ENCODE measurements at regions not wholly inside any gene's neighbourhood (a gene's known extent, or its start where the extent isn't known, plus 50 kb on each side); places are given as distances from the start of the nearest gene placed in this dataset.

DNA sequence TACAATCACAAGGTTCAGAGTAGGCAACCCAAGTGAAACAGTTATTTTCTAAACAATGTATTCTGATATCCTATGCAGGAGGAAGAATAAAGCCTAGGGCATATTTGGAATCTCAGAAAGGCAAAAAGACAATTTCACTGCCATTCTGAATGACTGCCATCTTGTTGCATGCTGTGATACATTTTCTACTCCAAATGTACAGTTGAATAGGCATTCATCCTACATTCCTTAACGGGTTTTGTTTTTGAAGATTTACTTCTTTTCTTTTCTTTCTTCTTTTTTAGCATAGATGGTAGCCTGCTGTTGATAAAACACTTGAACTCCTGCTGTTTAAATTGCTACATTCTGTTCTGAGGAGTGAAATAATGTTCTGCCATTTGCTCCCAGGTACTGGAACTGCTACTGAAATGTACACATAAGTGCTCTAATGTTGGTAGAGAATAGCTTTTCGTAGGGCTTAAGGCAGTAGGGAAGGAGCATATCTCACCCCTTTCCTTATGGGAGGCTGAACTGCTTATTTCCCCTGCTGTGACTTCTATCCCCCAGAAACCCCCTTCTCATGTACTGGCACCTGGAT is 506.8 kb downstream of the DNAJB9 start:
- Histone ChIP-seq H3K4me1 (ENCODE audit: control insufficient read depth, insufficient read depth, low read length) (no peaks in the 10 kb centered on the region), H4K5ac (ENCODE audit: low read depth, low read length) (no peak overlapping the region), H3K9ac (ENCODE audit: low read depth, low read length) (no peak overlapping the region), H2BK20ac (ENCODE audit: low read depth, low read length) (no peak overlapping the region), H3K4me2 (ENCODE audit: low read depth, low read length) (no peak overlapping the region), H3K18ac (ENCODE audit: low read depth, low read length) (no peak overlapping the region), H4K8ac (ENCODE audit: low read depth in 2 of 2, low read length in 2 of 2) (no peak overlapping the region), H4K20me1 (ENCODE audit: insufficient read depth, low read length) (no peaks in the 10 kb centered on the region), H4K91ac (ENCODE audit: insufficient read depth, low read depth, low read length) (no peak overlapping the region), H3K9me3 (ENCODE audit: control insufficient read depth, insufficient read depth, low read length) (peaks cover 3% of the 10 kb centered on the region; the same call in 1 of the 2 replicates), H2AK5ac (ENCODE audit: low read depth, low read length) (no peak overlapping the region), H3K27ac (ENCODE audit: insufficient read depth, low read length) (no peak overlapping the region), H3K9me1 (ENCODE audit: insufficient read depth, low read length) (no peaks in the 10 kb centered on the region), H2BK120ac (ENCODE audit: low read depth, low read length) (no peak overlapping the region), H3K4ac (ENCODE audit: low read depth, low read length) (no peak overlapping the region), H2BK15ac (ENCODE audit: low read depth, low read length) (no peak overlapping the region), H3K79me1 (ENCODE audit: low read depth in 1 of 2, low read length in 2 of 2) (no peaks in the 10 kb centered on the region), H3K36me3 (ENCODE audit: control insufficient read depth, insufficient read depth, low read length) (no peaks in the 10 kb centered on the region), H3K27me3 (ENCODE audit: control insufficient read depth, insufficient read depth, low read length) (no peaks in the 10 kb centered on the region), H3K14ac (replicated peaks; ENCODE audit: low read depth, low read length) (no peak overlapping the region), H3K4me3 (ENCODE audit: insufficient read depth, low read depth, low read length) (no peak overlapping the region), H3K56ac (ENCODE audit: extremely low read depth, insufficient read depth, low read length) (no peak overlapping the region), H2BK5ac (ENCODE audit: low read depth, low read length, poor library complexity, severe bottlenecking) (no peak overlapping the region), H3K23ac (ENCODE audit: low read depth, low read length) (no peak overlapping the region), H2AK9ac (replicated peaks; ENCODE audit: low read depth, low read length, poor library complexity) (no peak overlapping the region), H2AFZ (replicated peaks; ENCODE audit: low read length, poor library complexity) (no peak overlapping the region)
- DNase-seq (no peak), ATAC-seq (ENCODE audit: low read depth) (no peak)
- dilution Hi-C loops (cut with HindIII; ENCODE audit: low sequenced_read_pairs, unreplicated experiment): no loop called here
- TF ChIP-seq, protein P1, sequence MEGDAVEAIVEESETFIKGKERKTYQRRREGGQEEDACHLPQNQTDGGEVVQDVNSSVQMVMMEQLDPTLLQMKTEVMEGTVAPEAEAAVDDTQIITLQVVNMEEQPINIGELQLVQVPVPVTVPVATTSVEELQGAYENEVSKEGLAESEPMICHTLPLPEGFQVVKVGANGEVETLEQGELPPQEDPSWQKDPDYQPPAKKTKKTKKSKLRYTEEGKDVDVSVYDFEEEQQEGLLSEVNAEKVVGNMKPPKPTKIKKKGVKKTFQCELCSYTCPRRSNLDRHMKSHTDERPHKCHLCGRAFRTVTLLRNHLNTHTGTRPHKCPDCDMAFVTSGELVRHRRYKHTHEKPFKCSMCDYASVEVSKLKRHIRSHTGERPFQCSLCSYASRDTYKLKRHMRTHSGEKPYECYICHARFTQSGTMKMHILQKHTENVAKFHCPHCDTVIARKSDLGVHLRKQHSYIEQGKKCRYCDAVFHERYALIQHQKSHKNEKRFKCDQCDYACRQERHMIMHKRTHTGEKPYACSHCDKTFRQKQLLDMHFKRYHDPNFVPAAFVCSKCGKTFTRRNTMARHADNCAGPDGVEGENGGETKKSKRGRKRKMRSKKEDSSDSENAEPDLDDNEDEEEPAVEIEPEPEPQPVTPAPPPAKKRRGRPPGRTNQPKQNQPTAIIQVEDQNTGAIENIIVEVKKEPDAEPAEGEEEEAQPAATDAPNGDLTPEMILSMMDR (conservative IDR thresholded peaks at IDR 0.05; ENCODE audit: low read depth, low read length): no peak
- TF ChIP-seq CEBPB (IDR thresholded peaks at IDR 0.05; ENCODE audit: low read depth, low read length) (no peak), BHLHE40 (IDR thresholded peaks at IDR 0.05; ENCODE audit: low read depth, low read length) (no peak), RFX5 (IDR thresholded peaks at IDR 0.05; ENCODE audit: low read depth, low read length) (no peak), MAFK (IDR thresholded peaks at IDR 0.05; ENCODE audit: low read depth, low read length) (no peak), SMC3 (IDR thresholded peaks at IDR 0.05; ENCODE audit: low read depth, low read length) (no peak), FOS (IDR thresholded peaks at IDR 0.05; ENCODE audit: low read depth, low read length) (no peak), RCOR1 (IDR thresholded peaks at IDR 0.05; ENCODE audit: insufficient replicate concordance, low read length) (no peak), NFE2L2 (IDR thresholded peaks at IDR 0.05; ENCODE audit: low read depth, low read length) (no peak), MAZ (IDR thresholded peaks at IDR 0.05; ENCODE audit: borderline replicate concordance, low read depth, low read length) (no peak), POLR2A (IDR thresholded peaks at IDR 0.05; ENCODE audit: low read depth, low read length) (no peak), RAD21 (IDR thresholded peaks at IDR 0.05; ENCODE audit: low read length) (no peak), MXI1 (IDR thresholded peaks at IDR 0.05; ENCODE audit: borderline replicate concordance, low read depth, low read length) (no peak)
- TF ChIP-seq, protein P2, sequence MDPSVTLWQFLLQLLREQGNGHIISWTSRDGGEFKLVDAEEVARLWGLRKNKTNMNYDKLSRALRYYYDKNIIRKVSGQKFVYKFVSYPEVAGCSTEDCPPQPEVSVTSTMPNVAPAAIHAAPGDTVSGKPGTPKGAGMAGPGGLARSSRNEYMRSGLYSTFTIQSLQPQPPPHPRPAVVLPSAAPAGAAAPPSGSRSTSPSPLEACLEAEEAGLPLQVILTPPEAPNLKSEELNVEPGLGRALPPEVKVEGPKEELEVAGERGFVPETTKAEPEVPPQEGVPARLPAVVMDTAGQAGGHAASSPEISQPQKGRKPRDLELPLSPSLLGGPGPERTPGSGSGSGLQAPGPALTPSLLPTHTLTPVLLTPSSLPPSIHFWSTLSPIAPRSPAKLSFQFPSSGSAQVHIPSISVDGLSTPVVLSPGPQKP (IDR thresholded peaks at IDR 0.05; ENCODE audit: borderline replicate concordance, low read depth, low read length): no peak
- TF ChIP-seq, protein P3, sequence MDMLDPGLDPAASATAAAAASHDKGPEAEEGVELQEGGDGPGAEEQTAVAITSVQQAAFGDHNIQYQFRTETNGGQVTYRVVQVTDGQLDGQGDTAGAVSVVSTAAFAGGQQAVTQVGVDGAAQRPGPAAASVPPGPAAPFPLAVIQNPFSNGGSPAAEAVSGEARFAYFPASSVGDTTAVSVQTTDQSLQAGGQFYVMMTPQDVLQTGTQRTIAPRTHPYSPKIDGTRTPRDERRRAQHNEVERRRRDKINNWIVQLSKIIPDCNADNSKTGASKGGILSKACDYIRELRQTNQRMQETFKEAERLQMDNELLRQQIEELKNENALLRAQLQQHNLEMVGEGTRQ (IDR thresholded peaks at IDR 0.05; ENCODE audit: low read depth, low read length): no peak
- in situ Hi-C loops (cut with MboI; ENCODE audit: low sequenced_read_pairs): no loop called here
- ChIA-PET CTCF (no interaction called here), POLR2A (ENCODE audit: unreplicated experiment) (no interaction called here)
- no CpG with 5 or more reads among the region's 2 CpGs for WGBS, 2 experiments (ENCODE audit: extremely low coverage in 2 of 2, insufficient read length in 1 of 2)
- no TSS peak for BruUV-seq (replicated peaks)
- intact Hi-C loops (cut with micrococcal nuclease): no loop called here
